ENCODE measurements at regions not wholly inside any gene's neighbourhood (a gene's known extent, or its start where the extent isn't known, plus 50 kb on each side); places are given as distances from the start of the nearest gene placed in this dataset.

GRCh38 chr1:55723001-55723400 is 507.8 kb upstream of the USP24 start:
- TF ChIP-seq EZH2phosphoT487 (IDR thresholded peaks at IDR 0.05; ENCODE audit: low read depth), result no peak
- TF ChIP-seq, protein P1, sequence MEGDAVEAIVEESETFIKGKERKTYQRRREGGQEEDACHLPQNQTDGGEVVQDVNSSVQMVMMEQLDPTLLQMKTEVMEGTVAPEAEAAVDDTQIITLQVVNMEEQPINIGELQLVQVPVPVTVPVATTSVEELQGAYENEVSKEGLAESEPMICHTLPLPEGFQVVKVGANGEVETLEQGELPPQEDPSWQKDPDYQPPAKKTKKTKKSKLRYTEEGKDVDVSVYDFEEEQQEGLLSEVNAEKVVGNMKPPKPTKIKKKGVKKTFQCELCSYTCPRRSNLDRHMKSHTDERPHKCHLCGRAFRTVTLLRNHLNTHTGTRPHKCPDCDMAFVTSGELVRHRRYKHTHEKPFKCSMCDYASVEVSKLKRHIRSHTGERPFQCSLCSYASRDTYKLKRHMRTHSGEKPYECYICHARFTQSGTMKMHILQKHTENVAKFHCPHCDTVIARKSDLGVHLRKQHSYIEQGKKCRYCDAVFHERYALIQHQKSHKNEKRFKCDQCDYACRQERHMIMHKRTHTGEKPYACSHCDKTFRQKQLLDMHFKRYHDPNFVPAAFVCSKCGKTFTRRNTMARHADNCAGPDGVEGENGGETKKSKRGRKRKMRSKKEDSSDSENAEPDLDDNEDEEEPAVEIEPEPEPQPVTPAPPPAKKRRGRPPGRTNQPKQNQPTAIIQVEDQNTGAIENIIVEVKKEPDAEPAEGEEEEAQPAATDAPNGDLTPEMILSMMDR (IDR thresholded peaks at IDR 0.05; ENCODE audit: low read depth, low read length), result no peak

Data from OCI-LY3 (cell line).